Fibroblast of pulmonary artery (primary cell): ENCODE measurements at regions not wholly inside any gene's neighbourhood (a gene's known extent, or its start where the extent isn't known, plus 50 kb on each side); places are given as distances from the start of the nearest gene placed in this dataset.

Experiments used
- DNase-seq: peaks from one replicate; pipeline ENCODE4 v3.0.0-alpha.2; 2010; ENCODE audit warnings: low read depth
- H3K4me3 ChIP-seq: replicated peaks from 2 replicates; pipeline ENCODE4 v1.5.1; 2011; ENCODE audit warnings: low read depth, mild to moderate bottlenecking, control low read depth, low read length, moderate library complexity
- TF ChIP-seq, protein P1 (sequence below): IDR thresholded peaks from 2 replicates; pipeline ENCODE4 v1.5.1; 2011; ENCODE audit warnings: mild to moderate bottlenecking, control low read depth, low read length, inconsistent platforms; ENCODE audit errors: missing control alignments

DNA sequence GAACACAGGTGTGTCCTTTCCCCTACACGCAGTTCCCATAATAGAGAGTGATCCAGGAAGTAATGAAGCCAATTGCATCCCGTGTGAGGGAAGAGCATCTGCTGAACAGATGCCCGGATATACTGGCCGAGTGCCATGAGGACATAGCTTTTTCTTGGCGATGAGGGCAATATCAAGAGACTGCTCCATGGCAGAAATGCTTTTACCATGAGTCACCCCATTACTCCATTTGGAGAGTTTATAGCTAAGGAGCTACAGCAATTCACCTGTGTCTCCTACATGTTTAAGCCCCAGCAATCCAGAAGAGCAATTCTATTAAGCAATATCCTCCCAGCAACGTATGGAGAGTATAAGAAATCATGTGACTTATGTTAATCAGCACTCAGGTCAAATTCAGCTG lies 222.0 kb upstream of the KLF4 start:
- TF ChIP-seq, protein P1, sequence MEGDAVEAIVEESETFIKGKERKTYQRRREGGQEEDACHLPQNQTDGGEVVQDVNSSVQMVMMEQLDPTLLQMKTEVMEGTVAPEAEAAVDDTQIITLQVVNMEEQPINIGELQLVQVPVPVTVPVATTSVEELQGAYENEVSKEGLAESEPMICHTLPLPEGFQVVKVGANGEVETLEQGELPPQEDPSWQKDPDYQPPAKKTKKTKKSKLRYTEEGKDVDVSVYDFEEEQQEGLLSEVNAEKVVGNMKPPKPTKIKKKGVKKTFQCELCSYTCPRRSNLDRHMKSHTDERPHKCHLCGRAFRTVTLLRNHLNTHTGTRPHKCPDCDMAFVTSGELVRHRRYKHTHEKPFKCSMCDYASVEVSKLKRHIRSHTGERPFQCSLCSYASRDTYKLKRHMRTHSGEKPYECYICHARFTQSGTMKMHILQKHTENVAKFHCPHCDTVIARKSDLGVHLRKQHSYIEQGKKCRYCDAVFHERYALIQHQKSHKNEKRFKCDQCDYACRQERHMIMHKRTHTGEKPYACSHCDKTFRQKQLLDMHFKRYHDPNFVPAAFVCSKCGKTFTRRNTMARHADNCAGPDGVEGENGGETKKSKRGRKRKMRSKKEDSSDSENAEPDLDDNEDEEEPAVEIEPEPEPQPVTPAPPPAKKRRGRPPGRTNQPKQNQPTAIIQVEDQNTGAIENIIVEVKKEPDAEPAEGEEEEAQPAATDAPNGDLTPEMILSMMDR: no peak
- DNase-seq: peak; percentile 94
- no peak overlapping the region for H3K4me3 ChIP-seq

DNA sequence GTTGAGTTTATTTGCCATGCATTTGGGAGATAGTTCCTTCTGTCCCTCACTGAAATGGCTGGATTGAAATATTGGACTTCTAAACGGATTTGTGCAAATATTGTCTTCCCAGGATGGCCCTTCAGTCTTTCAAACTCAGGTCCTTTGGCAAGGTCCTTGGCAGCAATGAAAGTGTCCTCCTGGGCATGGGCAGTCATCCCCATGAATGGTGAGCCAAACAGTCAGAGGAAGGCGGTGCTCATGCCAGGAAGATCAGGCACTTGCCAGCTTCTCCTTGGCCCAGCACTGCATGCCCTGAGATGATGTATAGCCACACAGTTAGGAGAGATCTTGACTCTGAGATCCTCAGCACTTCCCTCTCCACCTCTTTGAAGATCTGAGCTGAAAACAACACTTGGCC lies 221.4 kb upstream of the KLF4 start:
- TF ChIP-seq, protein P1: no peak
- no peak for DNase-seq
- H3K4me3 ChIP-seq: no peak overlapping the region

DNA sequence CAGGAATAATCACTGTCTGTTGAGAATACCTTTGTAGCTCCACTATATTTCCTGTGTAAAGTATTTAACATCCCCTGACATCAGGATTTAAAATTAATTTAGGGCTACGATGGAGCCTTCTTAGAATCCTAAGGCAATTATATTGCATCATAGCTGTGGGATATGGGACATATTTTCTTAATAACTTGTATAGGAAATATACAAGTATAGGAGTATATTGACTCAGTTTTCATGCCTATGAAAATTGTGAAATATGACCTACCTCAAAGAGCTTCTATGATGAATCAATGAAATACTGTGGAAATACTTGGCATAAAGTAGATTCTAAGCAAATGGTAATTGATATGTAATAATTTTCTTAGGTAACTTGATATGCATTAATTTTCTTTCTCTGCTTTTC lies 221.0 kb upstream of the KLF4 start:
- H3K4me3 ChIP-seq: no peak overlapping the region
- TF ChIP-seq, protein P1: no peak
- no peak for DNase-seq

DNA sequence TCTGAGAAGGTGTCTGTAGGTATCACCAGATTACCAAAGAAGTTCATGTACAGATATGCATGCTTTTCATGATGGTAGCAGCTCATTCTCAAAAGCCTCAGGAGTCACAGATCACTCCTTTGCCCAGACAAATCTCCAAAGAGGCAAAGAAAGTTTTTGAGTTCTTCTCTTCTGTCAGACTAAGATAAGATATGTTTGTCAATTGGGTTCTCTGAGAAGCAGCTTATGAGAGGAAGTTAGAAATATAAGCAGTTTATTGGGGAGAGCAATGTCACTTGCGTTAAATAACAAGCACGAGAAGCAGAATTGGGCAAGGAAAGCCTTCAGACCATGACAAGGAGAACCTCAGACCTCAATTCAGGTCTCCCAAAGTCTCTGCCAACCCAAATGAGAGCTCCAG lies 219.2 kb upstream of the KLF4 start:
- H3K4me3 ChIP-seq: no peak overlapping the region
- TF ChIP-seq, protein P1: no peak
- no peak for DNase-seq

DNA sequence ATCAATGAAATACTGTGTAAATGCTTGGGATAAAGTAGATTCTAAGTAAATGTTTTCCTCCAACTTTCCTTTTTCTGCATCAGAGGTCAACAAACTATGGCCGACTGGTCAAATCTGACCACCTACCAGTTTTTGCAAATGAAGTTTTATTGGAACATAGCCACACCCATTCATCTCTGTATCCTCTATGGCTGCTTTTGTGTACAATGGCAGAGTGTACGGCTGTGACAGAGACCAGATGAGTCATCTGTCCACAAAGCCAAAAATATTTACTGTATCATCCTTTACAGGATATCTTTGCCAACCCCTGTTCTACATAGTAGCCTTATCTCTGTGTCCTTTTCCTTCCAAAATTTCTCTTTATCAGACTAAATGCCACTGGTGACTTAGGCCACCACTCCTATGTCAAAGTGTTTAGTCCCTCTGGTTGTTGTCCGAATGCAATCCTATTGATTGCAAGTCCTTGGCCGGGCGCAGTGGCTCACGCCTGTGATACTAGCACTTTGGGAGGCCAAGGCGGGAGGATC lies 218.4 kb upstream of the KLF4 start:
- TF ChIP-seq, protein P1: no peak
- peak; percentile 49 for DNase-seq

DNA sequence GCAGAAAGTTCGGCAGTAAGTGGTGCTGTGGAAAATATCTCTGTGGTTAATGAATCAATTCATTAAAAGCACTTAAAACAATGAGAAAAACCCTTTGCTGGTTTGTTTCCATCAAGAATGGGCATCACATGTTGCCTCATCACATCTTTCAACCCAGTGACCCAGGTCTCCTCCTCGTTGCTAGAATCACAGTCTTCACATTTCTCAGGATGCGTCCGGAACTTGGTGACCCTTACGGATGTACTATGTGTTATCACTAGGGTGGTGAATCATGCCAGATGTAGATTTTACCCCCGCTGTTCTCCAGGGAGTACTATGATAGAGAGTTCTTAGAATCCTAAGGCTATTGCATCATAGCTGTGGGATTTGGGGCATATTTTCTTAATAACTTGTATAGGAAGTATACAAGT lies 217.9 kb upstream of the KLF4 start:
- TF ChIP-seq, protein P1: no peak
- no peak overlapping the region for H3K4me3 ChIP-seq
- DNase-seq: peak; percentile 96

More for the DNA sequence above, 218.4 kb upstream of the KLF4 start:
- H3K4me3 ChIP-seq: no peak overlapping the region

DNA sequence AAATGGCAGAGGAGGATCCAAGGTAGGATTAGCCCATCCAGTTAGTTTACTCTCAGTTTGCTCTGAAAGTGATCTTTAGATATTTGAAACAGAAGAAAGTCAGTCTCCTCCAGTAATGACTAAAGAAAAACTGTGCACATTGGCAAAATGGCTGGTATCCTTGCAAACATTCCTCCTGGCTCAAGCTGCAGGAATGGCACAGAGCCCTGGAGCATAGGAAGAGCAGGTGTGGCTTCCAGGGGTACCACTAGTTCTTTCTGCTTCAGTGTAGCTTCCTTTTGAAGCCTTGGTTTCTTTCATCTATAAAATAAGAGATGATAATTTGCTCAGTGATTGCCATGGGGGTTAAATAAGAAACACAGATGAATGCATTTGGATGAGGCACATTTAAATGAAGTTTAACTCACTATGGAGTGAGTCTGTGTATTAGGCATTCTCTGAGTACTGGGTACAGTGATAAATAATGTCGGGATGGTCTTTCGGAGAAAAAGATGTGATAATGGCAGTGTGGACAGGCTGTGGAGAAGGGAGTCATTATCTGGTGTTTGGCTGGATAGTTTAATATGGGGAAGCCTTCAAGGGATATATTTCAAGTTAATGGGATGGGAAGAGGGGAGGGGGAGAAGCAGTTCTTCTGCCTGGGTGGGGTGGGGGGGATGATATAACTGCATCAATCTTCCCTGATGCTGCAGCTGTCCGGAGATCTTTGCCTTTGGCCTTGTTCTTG lies 217.3 kb upstream of the KLF4 start:
- TF ChIP-seq, protein P1: no peak
- DNase-seq: no peak
- H3K4me3 ChIP-seq: no peak overlapping the region
